Panc1 (cell line): ENCODE measurements at regions not wholly inside any gene's neighbourhood (a gene's known extent, or its start where the extent isn't known, plus 50 kb on each side); places are given as distances from the start of the nearest gene placed in this dataset.

Experiments
- ATAC-seq: fragments of 200-7000 bp; cut with Tn5 transposase; 2 replicates; pipeline ENCODE4 v1.9.1; 2020; ENCODE audit warnings: mild to moderate bottlenecking, moderate library complexity
- BruUV-seq: library from RNA; stranded (reverse); fragments of 400-500 nt; replicated peaks from 2 replicates; lab custom pipeline; 2021; lab: Mats Ljungman, UMichigan
- CTCF ChIA-PET: fragments of 300-600 bp; sonication (Branson Sonifier 250); formaldehyde crosslinking; loops from one replicate; lab custom pipeline; 2022; ENCODE audit warnings: antibody characterized with exemption; lab: Charles Lee
- POLR2A ChIA-PET: fragments of 300-600 bp; sonication (Branson Sonifier 250); formaldehyde crosslinking; loops from one replicate; lab custom pipeline; 2022; ENCODE audit warnings: antibody characterized with exemption; lab: Charles Lee
- DNase-seq: peaks from one replicate; pipeline ENCODE4 v3.0.0-alpha.2; 2010; ENCODE audit warnings: low read depth, low spot score
- H3K27ac ChIP-seq: 2 replicates; pipeline ENCODE4 v1.5.1; 2011; ENCODE audit warnings: mild to moderate bottlenecking, low read length, inconsistent platforms
- H3K27me3 ChIP-seq: fragments of 200-500 bp; sonication (Bioruptor generic); 2 replicates; pipeline ENCODE4 v1.6.0; 2014; ENCODE audit warnings: low read length, inconsistent platforms; ENCODE audit not compliant: control insufficient read depth, insufficient read depth
- H3K36me3 ChIP-seq: fragments of 200-500 bp; sonication (Bioruptor generic); 2 replicates; pipeline ENCODE4 v1.5.1; 2014; ENCODE audit warnings: inconsistent platforms, mild to moderate bottlenecking, low read length, moderate library complexity; ENCODE audit not compliant: control insufficient read depth, insufficient read depth
- H3K4me1 ChIP-seq: 2 replicates; pipeline ENCODE4 v1.5.1; 2011; ENCODE audit warnings: inconsistent platforms, mild to moderate bottlenecking, low read length, moderate library complexity; ENCODE audit not compliant: control insufficient read depth, insufficient read depth
- H3K4me3 ChIP-seq, 2 experiments: 2 replicates each; pipeline ENCODE4 v1.5.1; 2011 to 2012; ENCODE audit warnings: low read depth in 2 of 2, low read length in 2 of 2, mild to moderate bottlenecking in 2 of 2, inconsistent platforms in 1 of 2, moderate library complexity in 1 of 2
- H3K9me3 ChIP-seq: fragments of 200-500 bp; sonication (Bioruptor generic); 2 replicates; pipeline ENCODE4 v1.5.1; 2014; ENCODE audit warnings: low read depth, mild to moderate bottlenecking, inconsistent platforms, low read length, moderate library complexity; ENCODE audit not compliant: control insufficient read depth, insufficient read depth
- CTCF ChIP-seq: fragments of 450-650 bp; IDR thresholded peaks from 2 replicates; pipeline ENCODE4 v1.5.1; 2017; ENCODE audit warnings: mild to moderate bottlenecking
- POLR2AphosphoS5 ChIP-seq: IDR thresholded peaks from 2 replicates; pipeline ENCODE4 v1.6.1; 2012; ENCODE audit warnings: mild to moderate bottlenecking, low read depth, low read length, moderate library complexity
- REST ChIP-seq, 2 experiments: IDR thresholded peaks; 2 replicates each; pipeline ENCODE4 v1.6.1; 2011 to 2012; ENCODE audit warnings: low read depth in 2 of 2, control low read depth in 1 of 2, low read length in 1 of 2, mild to moderate bottlenecking in 1 of 2, moderate library complexity in 1 of 2; ENCODE audit not compliant: insufficient read depth in 1 of 2
- SIN3A ChIP-seq: IDR thresholded peaks from 2 replicates; pipeline ENCODE4 v1.6.1; 2012; ENCODE audit warnings: low read depth, mild to moderate bottlenecking, low read length, moderate library complexity, borderline replicate concordance; ENCODE audit not compliant: insufficient read depth
- TCF7L2 ChIP-seq: IDR thresholded peaks from 2 replicates; pipeline ENCODE4 v1.6.1; 2011; ENCODE audit warnings: mild to moderate bottlenecking, low read depth, low read length, inconsistent platforms
- in situ Hi-C: cut with HindIII; loops from 2 replicates; pipeline ENCODE4 v1.10.0; 2016; ENCODE audit warnings: low sequenced_read_pairs, low pct_unique_long_range_greater_than_20kb
- intact Hi-C: fragments of 100-400 bp; cut with micrococcal nuclease; formaldehyde crosslinking; loops from one replicate; pipeline ENCODE4 v1.10.0; 2022; ENCODE audit not compliant: unreplicated experiment

GRCh38 chr2:120651818-120652217, 83.8 kb upstream of the GLI2 start:
- BruUV-seq: no TSS peak
- Histone ChIP-seq H3K9me3 (peaks cover 15% of the 10 kb centered on the region), H3K27ac (no peak overlapping the region), H3K4me1 (no peaks in the 10 kb centered on the region), H3K36me3 (no peaks in the 10 kb centered on the region), H3K4me3 (no peak overlapping the region), H3K27me3 (no peaks in the 10 kb centered on the region)
- ChIA-PET CTCF (no interaction called here), POLR2A (no interaction called here)
- no peak for DNase-seq
- intact Hi-C loops (no loop called here), in situ Hi-C loops (no loop called here)
- TF ChIP-seq CTCF: no peak
- no peak for TF ChIP-seq TCF7L2
- TF ChIP-seq REST (IDR thresholded peaks at IDR 0.05; ENCODE audit: insufficient read depth in 1 of 2, low read depth in 2 of 2, low read length in 1 of 2): no peak
- no peak for TF ChIP-seq POLR2AphosphoS5
- TF ChIP-seq SIN3A: no peak
- ATAC-seq: no peak

- no peak for ATAC-seq
- ChIA-PET CTCF (no interaction called here), POLR2A (no interaction called here)
- intact Hi-C loops: no loop called here
- Histone ChIP-seq H3K27me3 (no peaks in the 10 kb centered on the region), H3K4me1 (no peaks in the 10 kb centered on the region), H3K9me3 (peaks cover 15% of the 10 kb centered on the region), H3K27ac (no peak overlapping the region), H3K4me3 (no peak overlapping the region), H3K36me3 (no peaks in the 10 kb centered on the region)
- TF ChIP-seq REST (IDR thresholded peaks at IDR 0.05; ENCODE audit: insufficient read depth in 1 of 2, low read depth in 2 of 2, low read length in 1 of 2): no peak
- TF ChIP-seq CTCF: no peak
- TF ChIP-seq POLR2AphosphoS5: no peak
- TF ChIP-seq SIN3A: no peak
- no peak for TF ChIP-seq TCF7L2
- in situ Hi-C loops: no loop called here
- no peak for DNase-seq
- no TSS peak for BruUV-seq
Observed at GRCh38 chr2:120653046-120653445, 82.6 kb upstream of the GLI2 start.
